ENCODE measurements at regions not wholly inside any gene's neighbourhood (a gene's known extent, or its start where the extent isn't known, plus 50 kb on each side); places are given as distances from the start of the nearest gene placed in this dataset.
"Not testable (repeated sequence)": the region's sequence is repeated elsewhere in the genome, so short reads cannot be mapped to it uniquely, and the experiment has no call there.

GRCh38 chr18:14992758-14993157 lies 244.8 kb downstream of the ANKRD30B start:
- not testable (repeated sequence) for H3K9me3 ChIP-seq (ENCODE audit: control insufficient read depth, insufficient read depth, low read length)

GRCh38 chr18:14995023-14995422 lies 247.1 kb downstream of the ANKRD30B start:
- not testable (repeated sequence) for H3K4me3 ChIP-seq (ENCODE audit: low read length); H3K4me2 ChIP-seq (ENCODE audit: low read length); H3F3A ChIP-seq (ENCODE audit: control insufficient read depth, insufficient read depth); H3K27me3 ChIP-seq (ENCODE audit: control insufficient read depth, low read length); H3K27ac ChIP-seq (ENCODE audit: low read depth, low read length); H4K20me1 ChIP-seq (ENCODE audit: control insufficient read depth, insufficient read depth, low read depth, low read length); H3K36me3 ChIP-seq (ENCODE audit: control insufficient read depth, low read length); H3K79me2 ChIP-seq (ENCODE audit: control insufficient read depth, low read length); H3K9me3 ChIP-seq (ENCODE audit: control insufficient read depth, insufficient read depth, low read length); H3K4me1 ChIP-seq (ENCODE audit: control insufficient read depth, low read length); H3K9me2 ChIP-seq (replicated peaks; ENCODE audit: control insufficient read depth, low read length)

More at GRCh38 chr18:14992758-14993157, 244.8 kb downstream of the ANKRD30B start:
- H3K27ac ChIP-seq (ENCODE audit: low read depth, low read length); H3K4me2 ChIP-seq (ENCODE audit: low read length); H3K36me3 ChIP-seq (ENCODE audit: control insufficient read depth, low read length); H4K20me1 ChIP-seq (ENCODE audit: control insufficient read depth, insufficient read depth, low read depth, low read length); H3K27me3 ChIP-seq (ENCODE audit: control insufficient read depth, low read length); H3K9me2 ChIP-seq (replicated peaks; ENCODE audit: control insufficient read depth, low read length); H3K4me3 ChIP-seq (ENCODE audit: low read length); H3K79me2 ChIP-seq (ENCODE audit: control insufficient read depth, low read length); H3K4me1 ChIP-seq (ENCODE audit: control insufficient read depth, low read length); H3F3A ChIP-seq (ENCODE audit: control insufficient read depth, insufficient read depth): not testable (repeated sequence)

- Histone ChIP-seq H3K9me3 (ENCODE audit: control insufficient read depth, insufficient read depth, low read length) (no peaks in the 10 kb centered on the region; the same call in 1 of the 2 replicates), H3K9me2 (replicated peaks; ENCODE audit: control insufficient read depth, low read length) (no peaks in the 10 kb centered on the region)
- TF ChIP-seq EZH2phosphoT487 (IDR thresholded peaks at IDR 0.05; ENCODE audit: borderline replicate concordance, low read length) (no peak), CTCF (IDR thresholded peaks at IDR 0.05; ENCODE audit: low read depth, low read length, poor library complexity, severe bottlenecking) (no peak)
Observed at GRCh38 chr18:14997357-14997756, 249.4 kb downstream of the ANKRD30B start.

GRCh38 chr18:14997899-14998298 lies 249.9 kb downstream of the ANKRD30B start:
- H3K4me2 ChIP-seq (ENCODE audit: low read length); H3K4me1 ChIP-seq (ENCODE audit: control insufficient read depth, low read length); H3K27me3 ChIP-seq (ENCODE audit: control insufficient read depth, low read length); H3F3A ChIP-seq (ENCODE audit: control insufficient read depth, insufficient read depth); H3K4me3 ChIP-seq (ENCODE audit: low read length); H4K20me1 ChIP-seq (ENCODE audit: control insufficient read depth, insufficient read depth, low read depth, low read length); H3K27ac ChIP-seq (ENCODE audit: low read depth, low read length); H3K79me2 ChIP-seq (ENCODE audit: control insufficient read depth, low read length); H3K9me3 ChIP-seq (ENCODE audit: control insufficient read depth, insufficient read depth, low read length); H3K9me2 ChIP-seq (replicated peaks; ENCODE audit: control insufficient read depth, low read length); H3K36me3 ChIP-seq (ENCODE audit: control insufficient read depth, low read length): not testable (repeated sequence)

More at GRCh38 chr18:14997357-14997756, 249.4 kb downstream of the ANKRD30B start:
- Histone ChIP-seq H3K4me1 (ENCODE audit: control insufficient read depth, low read length) (no peaks in the 10 kb centered on the region), H3K4me3 (ENCODE audit: low read length) (no peak overlapping the region), H3K27ac (ENCODE audit: low read depth, low read length) (no peak overlapping the region), H3K79me2 (ENCODE audit: control insufficient read depth, low read length) (no peaks in the 10 kb centered on the region), H3K4me2 (ENCODE audit: low read length) (no peak overlapping the region), H3F3A (ENCODE audit: control insufficient read depth, insufficient read depth) (no peaks in the 10 kb centered on the region), H3K36me3 (ENCODE audit: control insufficient read depth, low read length) (no peaks in the 10 kb centered on the region), H4K20me1 (ENCODE audit: control insufficient read depth, insufficient read depth, low read depth, low read length) (no peaks in the 10 kb centered on the region), H3K27me3 (ENCODE audit: control insufficient read depth, low read length) (no peaks in the 10 kb centered on the region)

- H3K27ac ChIP-seq (ENCODE audit: low read depth, low read length); H3K36me3 ChIP-seq (ENCODE audit: control insufficient read depth, low read length); H3F3A ChIP-seq (ENCODE audit: control insufficient read depth, insufficient read depth); H3K9me2 ChIP-seq (replicated peaks; ENCODE audit: control insufficient read depth, low read length); H3K9me3 ChIP-seq (ENCODE audit: control insufficient read depth, insufficient read depth, low read length); H3K27me3 ChIP-seq (ENCODE audit: control insufficient read depth, low read length); H3K79me2 ChIP-seq (ENCODE audit: control insufficient read depth, low read length); H3K4me3 ChIP-seq (ENCODE audit: low read length); H4K20me1 ChIP-seq (ENCODE audit: control insufficient read depth, insufficient read depth, low read depth, low read length); H3K4me2 ChIP-seq (ENCODE audit: low read length); H3K4me1 ChIP-seq (ENCODE audit: control insufficient read depth, low read length): not testable (repeated sequence)
Observed at GRCh38 chr18:14998360-14999042, 250.5 kb downstream of the ANKRD30B start.

All from DOHH2 (cell line).